ENCODE measurements at regions not wholly inside any gene's neighbourhood (a gene's known extent, or its start where the extent isn't known, plus 50 kb on each side); places are given as distances from the start of the nearest gene placed in this dataset.

DNA sequence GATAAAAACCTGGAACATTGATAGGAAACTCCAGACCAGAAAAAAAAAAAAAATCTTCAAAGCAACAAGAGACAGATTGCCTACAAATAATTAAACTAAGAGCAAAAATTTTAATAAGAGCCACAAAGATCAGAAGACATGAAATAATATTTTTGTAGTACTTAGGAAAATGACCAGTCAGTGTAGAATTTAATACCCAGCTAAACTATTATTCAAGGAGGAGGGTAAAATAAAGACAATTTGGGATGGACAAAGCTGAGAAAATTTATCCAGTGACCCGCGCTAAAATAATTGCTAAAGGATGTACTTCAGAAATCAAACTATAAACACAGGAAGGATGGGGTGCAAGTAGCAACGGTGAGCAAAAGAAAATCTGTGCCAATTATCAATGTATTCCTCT is 133.2 kb downstream of the AQP9 start:
- no peak for DNase-seq

DNA sequence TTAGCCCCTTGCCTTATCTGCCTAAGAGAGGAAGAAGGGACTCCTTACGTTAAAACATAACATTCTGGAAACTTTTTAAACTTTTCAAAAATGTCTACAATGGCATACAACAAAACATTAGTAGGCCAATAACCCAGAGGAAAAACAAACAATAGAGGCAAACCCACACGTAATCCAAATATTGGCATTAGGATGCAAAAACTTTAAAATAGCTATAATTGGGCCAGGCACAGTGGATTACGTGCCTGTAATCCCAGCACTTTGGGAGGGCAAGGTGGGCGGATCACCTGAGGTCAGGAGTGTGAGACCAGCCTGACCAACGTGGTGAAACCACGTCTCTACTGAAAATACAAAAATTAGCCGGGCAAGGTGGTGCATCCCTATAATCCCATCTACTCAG is 134.9 kb downstream of the AQP9 start:
- no peak for DNase-seq

DNA sequence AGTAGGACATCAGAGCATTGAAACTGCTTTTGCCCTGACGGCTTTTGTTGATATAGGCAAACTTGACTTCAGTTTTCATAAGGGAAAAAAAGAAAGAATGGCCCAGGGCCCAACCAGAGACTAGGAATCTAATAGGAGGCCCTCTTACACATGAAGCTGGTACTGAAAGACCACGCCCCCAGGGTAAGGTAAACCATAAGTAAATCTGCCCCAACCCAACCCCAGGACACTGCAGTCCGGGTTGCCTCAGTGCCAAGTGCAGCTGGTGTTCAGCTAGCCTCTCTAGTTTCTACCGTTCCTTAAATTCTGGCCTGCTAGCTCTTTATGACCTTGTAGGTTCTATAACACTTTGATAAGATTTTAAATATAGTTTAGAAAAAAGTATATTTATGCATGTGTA is 136.7 kb downstream of the AQP9 start:
- no peak for DNase-seq

DNA sequence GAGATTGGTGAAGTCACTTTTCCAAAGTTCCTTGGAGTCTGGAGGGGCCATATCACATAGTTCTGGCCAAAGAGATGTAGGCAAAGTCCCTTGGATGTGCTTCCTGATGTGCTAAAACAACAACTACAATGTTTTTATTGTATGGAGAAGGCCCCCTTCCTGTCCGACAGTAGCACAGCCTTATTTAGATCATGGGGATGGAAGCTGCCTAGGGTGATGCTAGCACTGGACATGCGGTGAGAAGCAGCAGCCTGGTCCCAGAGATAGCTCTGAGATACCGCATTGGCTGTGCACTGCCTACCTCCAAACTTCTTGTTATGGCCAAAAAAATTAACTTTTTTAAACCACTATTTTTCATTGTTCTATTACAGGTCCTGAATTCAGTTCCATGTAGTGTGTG is 137.6 kb downstream of the AQP9 start:
- DNase-seq = no peak

DNA sequence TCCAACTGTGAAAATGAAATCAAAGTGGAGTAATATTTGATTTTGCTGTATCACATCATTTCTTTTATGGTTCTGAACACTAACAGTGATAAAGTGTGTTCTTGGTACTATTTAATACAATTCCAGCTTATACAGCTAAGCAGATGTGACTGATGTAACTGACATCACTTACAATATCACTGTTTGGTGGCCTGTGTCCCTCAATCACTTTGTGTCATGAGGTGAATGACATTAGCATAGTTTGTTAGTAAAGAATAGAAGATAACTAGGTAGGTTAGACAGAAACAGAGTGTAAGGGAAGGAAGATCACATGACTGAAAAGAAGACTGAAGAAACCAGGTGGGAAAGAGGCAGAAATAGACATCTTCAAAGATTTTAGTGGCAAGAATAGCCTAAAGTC is 138.7 kb downstream of the AQP9 start:
- DNase-seq = no peak

DNA sequence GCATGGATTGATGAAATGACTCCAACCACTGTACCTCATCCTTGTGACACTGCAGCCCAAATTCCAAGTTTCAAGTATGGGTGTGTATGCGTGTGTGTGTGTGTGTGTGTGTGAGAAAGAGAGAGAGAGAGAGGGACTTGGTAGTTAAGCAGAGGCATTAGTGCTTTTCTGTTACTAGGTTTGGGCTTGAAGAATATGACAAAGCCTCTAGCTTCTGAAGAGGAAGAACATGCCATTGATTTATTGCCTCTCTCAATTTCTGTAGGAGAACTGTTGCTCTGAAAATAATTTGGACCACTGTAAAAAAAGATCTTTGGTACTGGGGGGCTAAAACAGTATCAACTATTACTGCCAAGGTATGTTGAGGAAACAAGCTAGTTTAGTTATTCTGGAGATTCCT is 139.2 kb downstream of the AQP9 start:
- DNase-seq = no peak

DNA sequence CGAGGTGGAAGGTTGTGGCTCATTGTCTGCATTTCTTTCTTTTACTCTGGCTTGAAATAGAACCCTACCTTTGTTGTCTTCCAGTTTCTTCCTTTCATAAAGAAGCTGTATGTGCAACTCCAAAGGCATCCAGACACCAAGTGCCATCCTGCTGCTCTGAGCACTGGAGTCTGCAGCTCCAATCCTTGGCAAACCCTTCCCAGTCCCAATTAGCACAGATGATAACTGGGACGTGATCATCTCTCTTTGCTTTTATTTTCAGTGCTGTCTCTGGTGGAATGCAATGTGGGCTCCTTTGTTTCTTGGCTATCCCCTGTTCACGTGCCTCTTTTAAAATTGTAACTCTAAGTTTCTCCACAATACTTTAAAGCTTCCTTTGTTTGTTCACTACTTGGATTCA is 140.9 kb downstream of the AQP9 start:
- no peak for DNase-seq

DNA sequence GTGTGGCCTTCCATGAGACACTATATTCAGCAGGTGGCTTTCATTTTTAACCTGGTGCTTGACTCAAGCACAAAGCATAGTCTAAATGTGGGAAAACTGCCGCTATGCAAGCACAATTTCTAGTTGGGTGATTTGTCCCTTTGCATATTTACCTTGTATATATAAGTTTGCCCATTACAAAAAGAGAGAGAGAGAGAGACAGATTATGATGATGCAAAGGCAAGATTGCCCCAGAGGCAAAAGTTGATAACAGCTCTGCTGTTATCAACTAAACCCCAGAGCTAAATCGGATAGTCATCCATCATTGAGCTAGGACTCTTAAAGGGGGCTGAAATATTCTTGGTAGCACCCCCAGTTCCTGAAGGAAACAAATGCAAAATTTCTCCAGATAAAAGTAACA is 141.5 kb downstream of the AQP9 start:
- DNase-seq = no peak

DNA sequence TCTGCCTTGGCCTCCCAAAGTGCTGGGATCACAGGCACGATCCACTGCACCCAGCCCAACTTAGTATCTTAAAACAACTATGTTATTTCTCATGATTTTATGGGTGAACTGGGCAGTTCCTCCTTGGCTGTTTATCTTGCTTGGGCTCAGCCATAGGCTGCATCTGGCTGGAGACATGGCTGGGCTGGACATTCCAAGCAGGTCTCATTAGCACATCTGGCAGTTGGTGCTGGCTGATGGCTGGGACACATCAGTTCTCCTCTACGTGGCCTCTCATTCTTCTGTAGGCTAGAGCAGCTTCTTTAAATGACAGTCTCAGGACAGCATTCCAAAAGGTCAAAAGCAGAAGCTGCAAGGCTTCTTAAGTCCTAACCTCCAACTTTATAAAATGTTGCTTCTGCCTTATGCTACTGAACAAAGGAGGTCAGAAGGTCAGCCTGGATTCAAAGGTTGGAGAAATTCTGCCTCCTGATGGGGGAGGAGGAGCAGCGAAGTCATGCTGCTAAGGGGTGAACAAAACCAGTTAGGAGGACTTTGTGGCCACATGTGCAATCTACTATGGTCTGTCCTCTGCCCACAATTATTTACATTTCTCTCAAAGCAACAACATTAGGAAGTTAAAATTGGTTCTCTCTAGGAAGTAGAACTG is 144.0 kb downstream of the AQP9 start:
- no peak for DNase-seq

DNA sequence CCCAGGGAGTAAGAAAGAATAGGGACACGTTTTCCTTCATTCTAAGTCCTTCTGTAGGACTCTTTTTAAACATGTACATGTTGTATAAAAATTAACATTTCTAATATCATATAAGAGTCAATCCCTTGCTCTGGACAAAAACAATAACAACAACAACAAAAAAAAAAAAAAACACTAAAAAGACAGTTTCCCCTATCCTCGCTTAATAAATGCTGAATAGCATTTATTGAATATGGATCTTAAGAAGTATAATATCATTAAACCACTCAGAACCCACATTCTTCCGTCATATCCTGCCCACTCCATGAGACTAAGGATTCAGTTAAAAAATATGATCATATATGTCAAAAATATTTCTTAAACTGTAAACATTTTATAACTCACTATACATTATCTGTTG is 145.1 kb downstream of the AQP9 start:
- DNase-seq = no peak

DNA sequence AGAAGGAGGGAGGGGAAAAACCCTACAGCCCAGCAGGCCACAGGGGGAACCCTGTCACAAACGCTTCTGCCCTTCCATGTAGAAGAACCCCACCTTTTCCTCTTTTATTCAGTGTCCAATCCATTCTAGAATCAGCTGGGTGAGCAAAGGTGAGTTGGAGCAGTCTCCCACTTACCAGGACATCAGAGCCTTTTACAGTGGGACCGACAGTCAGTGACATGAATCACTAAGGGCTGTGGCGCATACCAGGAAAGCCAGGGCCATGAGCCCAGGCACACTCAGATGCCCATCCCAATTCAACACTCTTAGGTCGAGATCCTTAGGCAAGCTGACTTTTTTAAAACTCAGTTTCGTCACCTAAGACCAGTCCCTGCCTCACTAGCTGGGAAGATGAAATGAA is 146.1 kb downstream of the AQP9 start:
- DNase-seq = no peak

DNA sequence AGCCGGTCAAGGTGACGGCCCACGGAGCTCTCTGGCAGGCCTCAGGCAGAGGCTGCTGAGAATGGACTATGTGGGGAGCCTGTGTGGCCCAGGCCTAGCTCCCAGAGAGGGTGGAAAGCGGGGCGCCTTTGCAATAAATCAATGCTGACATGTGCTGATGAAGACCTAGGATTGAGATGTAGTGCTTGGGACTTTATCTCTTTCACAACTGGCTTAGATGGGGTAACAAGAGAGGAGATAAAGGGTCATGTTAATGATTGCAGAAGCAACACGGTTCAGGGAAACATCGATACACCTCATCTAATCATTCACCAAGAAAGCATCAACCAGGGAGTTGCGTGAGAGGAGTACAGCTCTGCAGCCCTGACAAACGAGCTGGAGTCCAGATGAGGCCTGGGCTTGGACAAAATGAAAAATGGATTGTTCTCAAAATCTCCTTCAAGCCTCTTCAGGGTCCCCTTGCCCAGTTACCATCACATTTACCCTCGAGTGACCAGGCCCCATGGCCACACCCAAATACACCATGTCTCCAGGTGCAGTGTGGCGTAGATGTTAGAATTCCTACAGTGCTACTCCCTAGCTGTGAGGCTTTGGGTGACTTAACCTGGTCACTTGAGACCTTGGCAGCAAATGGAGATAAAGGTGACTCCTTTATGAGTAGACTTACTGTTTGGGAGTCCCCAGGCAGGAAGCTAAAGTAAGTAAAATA is 146.4 kb upstream of the LIPC start:
- no peak for DNase-seq

DNA sequence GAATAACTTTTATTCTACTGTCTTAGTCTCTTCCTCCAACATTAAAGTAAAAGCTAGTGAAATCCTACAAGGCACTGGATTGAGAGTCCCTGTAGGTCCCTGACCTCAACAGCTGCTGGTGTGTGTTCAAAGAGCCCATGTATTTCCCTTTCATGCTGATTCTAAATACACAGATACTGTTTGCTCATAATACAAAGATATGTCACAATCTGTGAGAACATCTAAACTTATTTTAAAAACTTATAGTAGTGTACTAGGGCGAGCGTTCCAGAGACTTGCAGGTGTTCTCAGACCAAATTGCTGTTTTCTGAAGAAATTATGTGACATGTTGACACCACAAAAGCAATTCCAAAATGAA is 145.9 kb upstream of the LIPC start:
- DNase-seq = no peak

DNA sequence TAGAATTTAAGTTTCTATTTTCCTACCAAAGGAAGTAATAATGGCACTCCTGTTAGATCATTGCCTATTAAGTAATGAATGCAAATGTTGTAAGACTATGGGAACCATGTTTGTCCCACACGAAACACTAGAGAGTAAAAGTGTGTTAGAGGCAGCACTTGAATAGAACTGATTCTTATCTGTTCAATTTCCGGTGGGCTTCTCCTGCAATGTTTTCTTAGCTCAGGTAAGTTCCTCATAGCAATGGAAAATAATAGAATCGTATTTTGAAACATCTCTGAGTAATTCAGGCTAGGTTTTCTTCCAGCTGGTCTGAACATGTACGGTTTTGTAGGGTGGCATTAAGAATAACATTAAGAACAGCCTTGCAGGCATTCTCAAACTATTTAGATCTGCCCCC is 145.3 kb upstream of the LIPC start:
- DNase-seq = no peak

DNA sequence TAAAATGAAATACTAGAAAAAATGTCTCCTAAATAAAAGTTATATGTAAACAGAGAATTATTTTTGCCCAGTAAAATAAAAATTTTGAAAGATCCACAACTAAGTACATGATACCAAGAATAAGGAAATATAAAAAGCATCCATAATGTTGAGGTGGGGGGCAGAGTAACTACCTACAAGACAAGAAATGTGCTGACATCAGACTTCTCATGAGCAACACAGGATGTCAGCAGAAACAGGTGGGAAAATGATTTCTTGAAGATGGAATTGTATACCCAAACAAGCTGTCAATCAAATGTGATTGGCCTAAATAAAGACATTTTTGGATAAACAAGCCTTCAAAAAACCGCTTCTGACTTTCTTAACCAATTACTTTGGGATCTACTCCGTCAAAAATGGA is 143.9 kb upstream of the LIPC start:
- no peak for DNase-seq

DNA sequence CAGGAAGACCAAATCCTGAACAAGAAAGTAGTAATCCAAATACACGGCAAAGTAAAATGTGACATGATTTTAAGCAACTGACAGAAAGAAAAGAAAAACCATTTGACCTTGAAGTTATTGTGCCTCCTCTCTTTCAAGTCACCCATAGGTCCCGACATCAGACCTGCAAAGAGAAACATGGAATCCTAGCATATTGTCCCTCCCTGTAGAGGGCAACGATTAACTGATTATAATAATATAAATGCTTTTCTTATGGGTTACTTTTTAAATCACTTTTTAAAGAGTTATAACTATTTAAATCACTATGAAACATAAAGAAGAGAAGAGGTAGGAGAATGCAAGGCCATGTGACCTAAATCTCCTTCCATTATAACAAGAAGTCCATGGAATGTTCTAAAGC is 143.2 kb upstream of the LIPC start:
- DNase-seq = no peak

DNA sequence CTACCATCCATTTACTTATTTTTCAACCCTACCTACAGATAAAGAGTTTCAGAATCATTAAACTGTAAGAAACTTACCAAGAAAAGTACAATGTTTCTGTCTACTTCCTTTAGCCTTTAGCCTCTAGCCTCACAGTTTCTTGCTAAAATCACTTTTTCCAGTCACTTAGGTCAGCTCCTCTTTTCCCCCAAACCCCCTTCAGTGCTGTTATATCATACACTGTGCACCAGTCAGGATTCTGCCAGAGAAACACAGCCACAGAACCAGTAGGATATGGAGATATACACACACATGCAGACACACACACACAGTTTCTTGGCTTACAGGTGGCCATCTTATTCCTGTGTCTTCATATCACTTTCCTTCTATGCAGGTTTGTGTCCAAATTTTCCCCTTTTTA is 139.9 kb upstream of the LIPC start:
- no peak for DNase-seq

DNA sequence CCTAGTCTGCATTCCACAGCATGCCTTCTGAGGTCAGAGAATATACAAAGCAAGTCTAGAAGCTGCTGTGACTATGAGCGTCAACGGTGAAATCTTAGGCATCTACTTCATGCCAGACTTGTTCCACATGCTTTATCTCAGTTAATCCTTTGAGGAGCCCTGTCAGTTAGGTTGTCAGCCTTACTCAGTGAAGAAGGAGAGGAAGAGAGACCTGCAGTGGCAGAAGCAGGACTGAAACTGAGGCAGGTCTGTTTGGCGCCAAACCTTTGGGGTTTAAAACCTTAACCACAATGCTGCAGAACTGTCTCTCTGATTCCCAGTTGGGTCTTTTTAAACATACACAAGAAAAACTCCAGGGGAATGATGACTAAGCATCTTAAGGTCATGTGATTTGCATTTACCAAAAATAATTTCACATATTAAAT is 139.0 kb upstream of the LIPC start:
- DNase-seq = no peak

DNA sequence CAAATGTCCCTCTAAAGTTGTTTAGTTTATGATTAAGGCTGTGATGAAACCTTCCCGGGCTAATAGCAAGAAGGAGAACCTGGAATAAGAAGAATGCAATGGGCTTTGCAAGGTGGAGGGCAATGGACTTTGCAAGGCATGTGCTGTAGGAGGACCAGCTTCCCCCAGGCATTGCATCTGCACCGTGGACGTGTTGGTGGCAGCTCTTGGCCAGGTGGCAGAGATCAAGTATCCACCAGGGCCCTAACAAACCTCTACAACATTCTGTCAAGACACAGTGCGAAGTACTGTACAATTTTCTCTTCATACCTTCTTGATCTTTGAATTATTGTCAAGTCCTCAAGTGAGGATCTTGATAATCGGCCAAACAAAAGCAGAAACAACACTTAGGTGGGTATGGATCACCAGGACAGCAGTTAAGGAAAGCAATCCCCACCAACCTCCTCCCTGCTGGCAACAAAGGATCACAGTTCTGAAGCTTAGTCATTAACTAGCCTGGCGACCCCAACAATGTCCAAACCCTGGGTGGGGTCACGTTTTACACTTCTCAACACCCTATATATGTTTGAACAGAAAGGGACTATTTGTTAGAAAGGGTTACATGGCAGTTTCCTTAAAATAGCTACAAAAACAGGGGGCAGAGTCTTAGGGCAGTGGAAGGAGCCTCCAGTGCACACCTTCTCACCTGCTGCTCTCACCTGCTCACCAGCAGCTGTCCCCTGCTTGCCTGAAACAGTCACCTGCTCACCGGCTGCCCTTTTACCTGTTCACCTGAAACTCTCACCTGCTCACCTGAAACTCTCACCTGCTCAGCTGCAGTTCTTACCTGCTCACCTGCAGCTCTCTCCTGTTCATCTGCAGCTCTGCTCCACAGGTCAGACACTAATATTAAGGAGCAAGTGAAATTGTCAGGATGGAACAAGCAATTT is 137.9 kb upstream of the LIPC start:
- no peak for DNase-seq

DNA sequence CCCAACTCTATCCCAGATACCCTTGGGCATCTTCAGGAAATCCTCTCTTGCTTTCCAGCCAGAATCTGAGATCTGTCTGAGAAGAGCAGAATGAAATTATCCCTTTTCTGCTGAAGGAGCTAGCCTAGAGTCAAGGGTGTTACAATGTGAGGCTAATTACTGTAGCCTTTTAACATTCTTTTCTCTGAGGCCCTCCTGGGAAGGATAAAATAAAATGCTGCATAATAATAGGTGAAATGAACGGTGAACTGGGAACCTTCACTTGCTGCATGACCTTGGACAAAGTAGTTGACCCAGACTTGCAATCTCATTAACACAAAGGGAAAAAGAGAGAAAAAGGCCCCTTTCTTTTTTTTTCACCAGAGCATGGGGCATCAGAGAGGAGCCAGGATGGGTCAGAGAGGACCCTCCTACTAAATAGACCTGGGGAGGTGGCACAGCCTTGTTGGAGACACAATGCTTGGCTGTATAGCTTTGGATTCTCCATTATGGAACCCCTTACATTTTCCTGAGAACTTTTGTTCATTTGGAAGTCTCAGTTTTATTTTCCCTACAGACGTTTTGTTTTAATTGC is 137.0 kb upstream of the LIPC start:
- no peak for DNase-seq

DNA sequence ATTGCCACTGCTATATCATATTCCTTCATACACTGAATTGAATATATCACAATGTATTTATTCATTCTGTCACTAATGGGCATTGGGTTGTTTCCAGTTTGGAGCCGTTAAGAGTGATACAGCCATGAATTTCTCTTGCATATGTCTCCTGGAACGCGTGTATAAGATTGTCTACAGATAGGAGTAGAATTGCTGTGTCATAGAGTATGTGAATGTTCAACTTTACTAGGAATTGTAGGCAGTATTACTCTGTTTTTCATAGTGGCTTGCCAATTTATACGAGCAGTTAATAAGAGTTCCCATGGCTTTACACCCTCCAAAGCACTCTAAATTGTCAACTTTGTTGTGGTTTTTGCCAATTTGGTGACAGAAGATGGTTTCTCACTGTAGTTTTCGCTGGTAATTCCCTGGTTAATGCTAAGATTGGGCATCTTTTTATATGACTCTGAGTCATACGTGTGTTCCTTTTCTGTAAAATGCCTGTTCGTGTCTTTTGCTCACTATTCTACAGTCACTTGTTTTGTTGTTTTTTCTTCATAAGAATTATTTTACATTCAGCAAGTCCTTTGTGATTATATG is 136.1 kb upstream of the LIPC start:
- no peak for DNase-seq

DNA sequence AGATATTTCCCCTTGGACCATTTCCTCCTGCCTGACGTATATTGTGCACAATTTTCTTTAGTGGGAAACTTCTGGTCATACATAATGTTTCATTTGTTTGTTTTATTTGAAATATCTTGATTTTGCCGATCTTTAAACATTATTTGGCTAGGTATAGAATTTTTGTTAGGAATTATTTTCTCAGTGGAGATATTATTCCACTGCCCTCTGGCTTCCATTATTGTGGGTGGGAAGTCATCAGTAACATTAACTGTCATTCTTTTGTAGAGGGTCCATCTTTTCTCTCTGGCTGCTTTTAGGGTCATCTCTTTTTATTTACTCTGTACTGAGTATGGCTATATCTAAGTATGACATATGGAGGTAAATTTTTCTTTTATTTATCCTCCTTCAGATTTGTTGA is 135.5 kb upstream of the LIPC start:
- DNase-seq = no peak

DNA sequence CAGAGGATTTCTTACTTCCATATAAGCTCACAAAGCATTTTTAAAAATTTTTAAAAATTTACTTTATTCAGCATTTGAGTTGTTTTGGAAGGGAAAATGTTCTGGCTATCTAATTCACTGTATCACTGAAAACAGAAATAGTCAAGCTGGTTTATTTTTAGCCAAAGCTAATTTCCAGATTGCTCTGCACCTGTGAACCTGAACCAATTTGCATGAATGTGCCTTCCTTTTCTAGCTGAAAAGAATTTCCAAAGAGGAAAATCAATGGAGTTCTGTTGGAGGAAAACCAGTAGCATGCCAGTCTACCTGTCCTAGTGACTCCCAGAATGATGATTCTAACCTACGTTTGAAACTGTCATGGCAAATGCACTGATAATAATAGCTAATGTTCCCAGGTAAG is 134.2 kb upstream of the LIPC start:
- DNase-seq = no peak
